ENCODE measurements at regions not wholly inside any gene's neighbourhood (a gene's known extent, or its start where the extent isn't known, plus 50 kb on each side); places are given as distances from the start of the nearest gene placed in this dataset.

DNA sequence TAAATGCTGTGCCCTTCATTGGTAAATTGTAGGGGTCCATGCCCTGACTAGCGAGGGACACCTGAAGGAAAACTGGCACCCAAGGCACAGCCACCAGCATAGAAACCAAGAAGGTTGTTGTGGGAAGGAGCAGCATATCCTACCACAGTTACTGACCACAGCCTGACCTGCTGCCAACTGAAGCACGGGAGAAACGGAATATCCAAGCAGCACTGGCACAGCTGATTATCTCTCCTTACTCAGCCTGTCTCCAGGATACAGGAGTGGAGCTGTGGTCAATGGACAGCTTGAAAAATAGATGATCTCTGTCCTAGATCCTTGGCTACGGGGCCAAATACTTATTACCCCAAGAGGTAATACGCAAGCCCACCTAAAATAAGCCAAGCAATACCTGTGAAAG is 164.5 kb downstream of the ATPSCKMT start:
- Histone ChIP-seq H3K27me3 (ENCODE audit: low read depth) (no peaks in the 10 kb centered on the region), H3K36me3 (replicated peaks) (no peaks in the 10 kb centered on the region), H3K9me3 (no peaks in the 10 kb centered on the region), H3K4me3 (no peak overlapping the region), H3K4me1 (no peaks in the 10 kb centered on the region)
- in situ Hi-C loops (cut with MboI; ENCODE audit: low sequenced_read_pairs) = no loop called here
- no peak for DNase-seq (ENCODE audit: low spot score in 2 of 2)

DNA sequence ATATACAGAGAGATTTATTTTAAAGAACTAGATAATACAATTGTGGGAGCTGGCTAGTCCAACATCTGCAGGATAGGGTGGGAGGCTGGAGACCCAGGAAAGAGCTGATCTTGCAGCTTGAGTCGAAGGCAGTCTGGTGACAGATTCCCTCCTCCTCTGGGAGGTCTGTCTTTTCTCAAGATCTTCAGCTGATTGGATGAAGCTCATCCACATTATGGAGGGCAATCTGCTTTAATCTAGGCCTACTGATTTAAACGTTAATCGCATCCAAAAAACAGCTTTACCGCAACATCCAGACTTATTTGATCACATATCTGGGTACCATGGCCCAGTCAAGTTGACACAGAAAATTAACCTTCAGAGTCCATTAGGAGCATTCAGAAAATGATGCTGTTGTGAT is 168.1 kb downstream of the ATPSCKMT start:
- no peaks in the 10 kb centered on the region for H3K9me3 ChIP-seq

DNA sequence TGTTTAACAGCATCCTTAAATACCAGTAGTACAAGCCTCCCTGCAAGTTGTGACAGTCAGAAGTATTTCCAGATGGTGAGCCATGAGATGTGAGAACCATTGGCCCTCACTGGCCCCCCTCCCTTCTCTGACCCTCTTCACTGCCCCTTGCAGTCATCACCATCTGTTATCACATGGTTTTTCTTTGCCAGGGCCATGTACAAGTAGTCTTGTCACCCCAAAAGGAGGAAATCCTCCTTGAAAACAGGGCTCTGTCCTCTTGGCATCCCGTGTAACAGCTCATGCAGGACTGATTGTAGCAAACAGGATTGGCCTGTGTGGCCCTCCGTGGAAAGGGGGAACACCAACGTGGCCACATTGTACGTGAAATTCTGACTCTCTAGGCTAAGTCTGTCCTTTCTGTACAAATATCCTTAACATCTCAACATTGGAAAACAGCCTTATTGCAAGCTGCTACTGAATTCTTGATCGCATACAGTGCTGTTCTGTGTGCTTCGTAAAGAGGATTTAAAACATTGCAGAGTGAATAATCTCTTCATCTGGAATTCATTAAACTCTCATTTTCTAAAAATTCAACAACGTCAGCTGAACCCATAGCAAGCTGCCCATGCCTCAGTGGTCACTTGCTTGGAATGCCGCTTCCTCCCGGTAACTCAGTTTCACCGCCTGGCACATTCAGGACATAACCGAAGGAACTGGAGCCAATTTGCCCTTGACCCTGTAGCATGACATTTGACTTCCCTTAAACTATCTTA is 171.7 kb downstream of the ATPSCKMT start:
- in situ Hi-C loops (cut with MboI; ENCODE audit: low sequenced_read_pairs) = no loop called here
- H3K27me3 ChIP-seq (ENCODE audit: low read depth) = peaks cover 5% of the 10 kb centered on the region; the same call in 1 of the 2 replicates
- no peak overlapping the region for H3K4me3 ChIP-seq
- no peaks in the 10 kb centered on the region for H3K36me3 ChIP-seq (replicated peaks)
- H3K9me3 ChIP-seq = no peaks in the 10 kb centered on the region
- H3K4me1 ChIP-seq = no peaks in the 10 kb centered on the region
- DNase-seq (ENCODE audit: low spot score in 2 of 2) = no peak

More for the DNA sequence above, 168.1 kb downstream of the ATPSCKMT start:
- Histone ChIP-seq H3K27me3 (ENCODE audit: low read depth) (no peaks in the 10 kb centered on the region), H3K4me3 (no peak overlapping the region), H3K4me1 (no peaks in the 10 kb centered on the region), H3K36me3 (replicated peaks) (no peaks in the 10 kb centered on the region)
- in situ Hi-C loops (cut with MboI; ENCODE audit: low sequenced_read_pairs) = no loop called here
- DNase-seq (ENCODE audit: low spot score in 2 of 2) = no peak

DNA sequence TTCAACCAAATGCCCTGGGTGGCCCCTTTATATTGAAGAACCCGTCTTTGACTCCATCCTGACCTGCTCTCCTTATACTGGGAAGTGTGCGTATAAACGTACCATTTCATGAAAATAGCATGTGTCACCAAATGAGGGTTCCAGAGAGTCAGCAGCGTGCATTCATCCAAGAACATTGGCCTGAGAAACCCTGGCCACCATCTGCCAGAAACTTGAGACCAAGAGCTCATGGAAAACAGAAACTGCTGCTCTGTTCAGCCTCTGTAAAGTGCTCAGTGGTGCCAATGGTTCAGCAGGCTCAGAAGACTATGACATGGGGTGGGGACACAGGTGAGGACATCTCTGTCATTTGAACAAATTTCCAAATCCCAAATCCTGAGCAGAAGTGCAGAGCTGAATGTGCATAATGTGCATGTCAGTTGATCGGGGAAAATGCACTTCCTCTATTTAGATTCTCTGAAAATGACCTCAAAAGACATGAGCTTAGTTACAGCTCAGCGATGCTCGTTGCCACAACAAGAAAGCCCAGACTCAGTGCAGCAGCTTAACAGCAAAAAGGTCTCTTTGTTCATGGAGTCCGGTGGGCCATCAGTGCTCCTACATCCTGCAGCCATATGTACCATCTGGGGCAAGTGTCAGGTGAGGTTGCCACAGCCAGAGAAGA is 176.1 kb downstream of the ATPSCKMT start:
- H3K27me3 ChIP-seq (ENCODE audit: low read depth) = peaks cover 5% of the 10 kb centered on the region; the same call in 1 of the 2 replicates
- no peaks in the 10 kb centered on the region for H3K9me3 ChIP-seq
- no peaks in the 10 kb centered on the region for H3K36me3 ChIP-seq (replicated peaks)
- no peak for DNase-seq (ENCODE audit: low spot score in 2 of 2)
- in situ Hi-C loops (cut with MboI; ENCODE audit: low sequenced_read_pairs) = no loop called here
- H3K4me1 ChIP-seq = no peaks in the 10 kb centered on the region
- no peak overlapping the region for H3K4me3 ChIP-seq

DNA sequence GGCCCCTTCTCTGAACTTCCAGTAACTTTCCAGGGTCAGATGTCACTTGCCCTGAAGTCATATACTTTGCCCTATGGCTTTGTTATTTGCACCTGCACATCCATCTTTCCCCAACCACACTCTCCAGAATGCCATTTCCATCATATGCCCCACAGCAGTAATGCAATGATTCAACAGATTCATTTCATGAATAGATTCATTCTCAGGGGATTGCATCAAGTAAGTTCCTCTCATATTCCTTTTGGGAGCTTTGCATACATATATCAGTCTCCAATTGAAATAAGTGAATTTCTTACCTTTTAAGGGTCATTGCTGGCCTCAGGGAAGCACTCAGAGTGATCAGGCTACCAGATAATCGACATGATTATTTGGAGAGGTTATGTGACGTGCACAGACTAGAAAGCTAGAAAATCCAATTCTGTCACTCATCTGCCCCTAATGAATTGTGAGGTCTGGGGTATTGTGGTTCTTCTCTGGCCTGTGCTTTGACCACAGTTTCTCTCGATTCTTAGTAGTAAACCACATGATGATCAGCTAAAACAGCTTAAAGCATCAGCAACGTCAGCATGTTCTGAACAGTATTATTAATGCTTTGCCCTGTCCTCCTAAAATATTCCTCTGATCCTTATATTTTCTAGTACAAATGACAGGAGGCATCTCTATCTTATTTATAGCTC is 179.9 kb downstream of the ATPSCKMT start:
- Histone ChIP-seq H3K9me3 (no peaks in the 10 kb centered on the region), H3K4me3 (no peak overlapping the region), H3K27me3 (ENCODE audit: low read depth) (no peaks in the 10 kb centered on the region), H3K36me3 (replicated peaks) (no peaks in the 10 kb centered on the region), H3K4me1 (no peaks in the 10 kb centered on the region)
- in situ Hi-C loops (cut with MboI; ENCODE audit: low sequenced_read_pairs) = no loop called here
- no peak for DNase-seq (ENCODE audit: low spot score in 2 of 2)

DNA sequence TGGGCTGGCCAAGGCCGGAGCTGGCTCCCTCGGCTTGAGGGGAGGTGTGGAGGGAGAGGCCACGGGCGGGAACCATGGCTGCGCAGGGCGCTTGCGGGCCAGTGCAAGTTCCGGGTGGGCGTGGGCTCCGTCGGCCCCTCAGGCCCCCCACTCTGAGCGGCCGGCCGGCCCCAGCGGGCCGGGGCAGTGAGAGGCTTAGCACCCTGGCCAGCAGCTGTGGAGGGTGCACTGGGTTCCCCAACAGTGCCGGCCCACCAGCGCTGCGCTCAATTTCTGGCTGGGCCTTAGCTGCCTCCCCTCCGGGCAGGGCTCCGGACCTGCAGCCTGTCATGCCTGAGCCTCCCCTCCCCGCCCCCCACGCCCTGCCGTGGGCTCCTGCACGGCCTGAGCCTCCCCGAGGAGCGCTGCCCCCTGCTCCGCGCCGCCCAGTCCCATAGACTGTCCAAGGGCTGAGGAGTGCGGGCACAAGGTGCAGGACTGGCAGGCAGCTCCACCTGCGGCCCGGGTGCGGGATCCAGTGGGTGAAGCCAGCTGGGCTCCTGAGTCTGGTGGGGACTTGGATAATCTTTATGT is 184.2 kb downstream of the ATPSCKMT start:
- Histone ChIP-seq H3K9me3 (no peaks in the 10 kb centered on the region), H3K4me3 (no peak overlapping the region), H3K4me1 (no peaks in the 10 kb centered on the region), H3K36me3 (replicated peaks) (no peaks in the 10 kb centered on the region), H3K27me3 (ENCODE audit: low read depth) (no peaks in the 10 kb centered on the region)
- DNase-seq (ENCODE audit: low spot score in 2 of 2) = no peak
- in situ Hi-C loops (cut with MboI; ENCODE audit: low sequenced_read_pairs) = no loop called here

DNA sequence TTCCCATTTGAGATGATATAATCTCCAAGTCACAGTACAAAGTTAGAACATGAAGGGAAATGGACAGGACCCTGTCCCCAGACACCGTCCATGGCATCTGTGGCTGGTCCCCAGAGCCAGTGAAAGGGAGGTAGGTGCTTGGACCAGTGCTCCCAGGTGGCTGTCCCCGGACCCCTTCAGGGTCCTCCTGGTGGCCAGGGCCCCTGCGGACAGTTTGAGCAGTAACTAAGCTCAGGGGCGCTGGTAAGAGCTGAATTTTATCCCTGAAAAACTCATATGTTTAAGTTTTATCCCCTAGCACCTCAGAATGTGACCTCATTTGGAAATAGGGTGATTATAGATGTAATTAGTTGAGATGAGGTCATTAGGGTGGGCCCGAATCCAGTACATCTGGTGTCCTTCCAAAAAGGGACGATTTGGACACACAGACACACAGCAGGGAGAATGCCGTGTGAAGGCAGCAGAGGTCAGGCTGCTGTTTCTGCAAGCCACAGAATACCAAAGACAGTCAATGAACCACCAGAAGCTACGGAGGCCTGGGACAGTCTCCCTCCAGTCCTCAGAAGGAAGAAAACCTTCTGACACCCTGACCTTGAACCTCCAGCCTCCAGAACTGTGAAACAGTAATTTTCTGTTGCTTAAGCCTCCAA is 185.0 kb downstream of the ATPSCKMT start:
- Histone ChIP-seq H3K27me3 (ENCODE audit: low read depth) (peaks cover 2% of the 10 kb centered on the region; the same call in 1 of the 2 replicates), H3K36me3 (replicated peaks) (no peaks in the 10 kb centered on the region), H3K4me1 (no peaks in the 10 kb centered on the region), H3K4me3 (no peak overlapping the region), H3K9me3 (no peaks in the 10 kb centered on the region)
- DNase-seq (ENCODE audit: low spot score in 2 of 2) = no peak
- in situ Hi-C loops (cut with MboI; ENCODE audit: low sequenced_read_pairs) = no loop called here

DNA sequence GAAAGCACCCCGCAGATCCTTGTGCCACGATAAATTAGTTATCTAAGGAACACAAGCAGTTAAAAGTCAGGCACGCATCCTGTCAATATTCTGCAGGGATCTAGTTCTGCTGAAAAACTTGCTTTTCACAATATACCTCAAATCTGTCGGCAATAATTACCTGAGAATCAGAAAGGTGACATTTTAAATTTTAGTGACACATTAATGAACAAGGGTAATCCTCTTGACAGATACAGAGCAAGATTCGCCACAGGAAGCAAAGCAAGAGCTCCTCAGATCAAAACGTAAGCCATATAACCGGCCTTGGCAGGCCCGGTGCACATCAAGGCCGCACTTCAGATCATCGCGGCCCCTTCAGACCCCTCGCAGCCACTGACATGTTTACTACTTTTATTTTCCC is 185.7 kb downstream of the ATPSCKMT start:
- H3K4me3 ChIP-seq = no peak overlapping the region
- no peaks in the 10 kb centered on the region for H3K36me3 ChIP-seq (replicated peaks)
- H3K27me3 ChIP-seq (ENCODE audit: low read depth) = peaks cover 2% of the 10 kb centered on the region; the same call in 1 of the 2 replicates
- no peaks in the 10 kb centered on the region for H3K9me3 ChIP-seq
- no peak for DNase-seq (ENCODE audit: low spot score in 2 of 2)
- in situ Hi-C loops (cut with MboI; ENCODE audit: low sequenced_read_pairs) = no loop called here
- no peaks in the 10 kb centered on the region for H3K4me1 ChIP-seq

DNA sequence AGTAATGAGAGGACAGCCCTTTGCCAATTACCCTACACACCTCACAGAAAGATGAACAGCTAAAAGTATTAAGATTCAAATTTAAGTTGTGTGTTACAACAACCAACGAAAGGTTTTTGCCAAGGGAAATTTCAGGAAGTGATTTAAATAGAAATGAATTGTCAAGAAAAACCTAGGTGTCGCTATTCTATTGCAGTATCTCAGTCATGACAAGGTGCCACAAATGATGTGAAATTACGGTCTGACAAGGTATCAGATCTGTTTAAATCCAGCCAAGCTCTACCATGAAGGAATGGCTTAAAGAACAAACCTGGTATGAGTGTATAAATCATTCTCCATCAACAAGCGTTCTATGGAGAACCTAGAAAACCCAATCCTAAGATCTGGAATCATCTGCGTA is 189.7 kb downstream of the ATPSCKMT start:
- no peak for DNase-seq (ENCODE audit: low spot score in 2 of 2)
- Histone ChIP-seq H3K36me3 (replicated peaks) (no peaks in the 10 kb centered on the region), H3K27me3 (ENCODE audit: low read depth) (peaks cover 2% of the 10 kb centered on the region; the same call in 1 of the 2 replicates), H3K9me3 (no peaks in the 10 kb centered on the region), H3K4me3 (no peak overlapping the region), H3K4me1 (no peaks in the 10 kb centered on the region; the same call in 1 of the 2 replicates)
- in situ Hi-C loops (cut with MboI; ENCODE audit: low sequenced_read_pairs) = no loop called here

DNA sequence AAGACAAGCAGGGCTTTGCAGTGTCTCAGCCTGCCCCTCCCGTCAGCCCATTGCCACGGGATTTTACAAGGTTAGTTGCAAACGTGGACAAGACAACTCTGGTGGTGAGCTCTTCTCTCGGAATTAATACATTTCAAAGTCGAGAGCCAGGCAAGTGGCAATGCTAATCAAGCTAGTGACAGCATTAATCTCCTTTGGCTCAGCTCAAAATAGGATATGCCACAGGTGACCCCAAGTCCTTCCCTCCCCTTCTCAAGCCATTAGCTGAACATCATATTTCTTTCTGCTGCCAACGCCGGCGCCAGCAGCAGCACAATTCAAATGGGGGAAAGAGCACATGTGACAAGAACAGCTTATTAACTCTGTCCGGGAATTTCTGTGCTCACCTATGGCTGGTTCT is 190.1 kb downstream of the ATPSCKMT start:
- Histone ChIP-seq H3K4me1 (no peaks in the 10 kb centered on the region; the same call in 1 of the 2 replicates), H3K27me3 (ENCODE audit: low read depth) (peaks cover 2% of the 10 kb centered on the region; the same call in 1 of the 2 replicates), H3K9me3 (no peaks in the 10 kb centered on the region), H3K36me3 (replicated peaks) (no peaks in the 10 kb centered on the region), H3K4me3 (no peak overlapping the region)
- in situ Hi-C loops (cut with MboI; ENCODE audit: low sequenced_read_pairs) = no loop called here
- no peak for DNase-seq (ENCODE audit: low spot score in 2 of 2)

DNA sequence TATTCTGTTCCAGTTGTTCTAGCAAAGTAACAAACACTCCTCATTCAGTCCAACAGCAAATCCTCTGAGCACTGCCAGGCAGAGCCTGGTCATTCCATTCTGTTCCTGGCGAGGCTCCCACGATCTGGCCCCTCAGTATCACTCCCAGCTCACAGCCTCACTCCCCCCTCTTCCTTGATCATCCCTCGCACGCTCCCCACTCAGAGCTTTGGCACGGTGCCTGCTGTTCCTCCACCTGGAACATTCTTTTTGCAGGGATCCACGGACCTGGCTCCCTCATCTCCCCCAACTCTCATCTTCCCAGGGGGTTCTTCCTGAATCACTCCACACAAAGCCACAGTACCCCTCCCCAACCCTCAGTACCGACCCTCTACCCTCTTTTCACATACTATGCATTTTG is 192.3 kb downstream of the ATPSCKMT start:
- in situ Hi-C loops (cut with MboI; ENCODE audit: low sequenced_read_pairs) = no loop called here
- Histone ChIP-seq H3K4me3 (no peak overlapping the region), H3K4me1 (no peaks in the 10 kb centered on the region; the same call in 1 of the 2 replicates), H3K27me3 (ENCODE audit: low read depth) (peaks cover 2% of the 10 kb centered on the region; the same call in 1 of the 2 replicates), H3K9me3 (no peaks in the 10 kb centered on the region), H3K36me3 (replicated peaks) (no peaks in the 10 kb centered on the region)
- DNase-seq (ENCODE audit: low spot score in 2 of 2) = no peak

DNA sequence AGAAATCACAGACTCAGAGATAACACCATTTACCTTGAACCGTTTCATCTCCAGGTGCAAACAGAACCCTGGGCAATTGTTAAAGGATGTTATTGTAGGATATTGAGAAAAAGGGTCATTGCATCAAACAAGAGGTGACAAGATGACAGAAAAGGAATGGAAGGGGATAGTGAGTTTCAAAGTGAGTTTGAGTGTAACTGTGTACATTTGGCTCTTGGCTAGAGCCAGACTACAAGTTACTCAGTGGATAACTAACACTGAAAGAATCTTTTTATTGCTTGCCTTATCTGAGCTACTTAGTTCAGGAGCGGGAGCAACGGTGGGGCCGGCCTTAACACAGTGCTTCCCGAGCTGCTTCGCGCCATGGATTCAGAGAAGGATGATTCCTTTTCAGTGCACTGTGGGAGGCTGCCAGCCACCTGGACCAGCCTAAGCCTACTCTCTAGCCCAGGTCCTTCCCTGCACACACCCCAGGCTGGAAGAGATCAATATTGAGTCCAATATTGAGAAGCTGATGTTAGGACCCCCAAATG is 193.4 kb downstream of the ATPSCKMT start:
- in situ Hi-C loops (cut with MboI; ENCODE audit: low sequenced_read_pairs) = no loop called here
- DNase-seq (ENCODE audit: low spot score in 2 of 2) = no peak
- Histone ChIP-seq H3K36me3 (replicated peaks) (no peaks in the 10 kb centered on the region), H3K27me3 (ENCODE audit: low read depth) (peaks cover 2% of the 10 kb centered on the region; the same call in 1 of the 2 replicates), H3K4me1 (no peaks in the 10 kb centered on the region; the same call in 1 of the 2 replicates), H3K4me3 (no peak overlapping the region), H3K9me3 (no peaks in the 10 kb centered on the region)

DNA sequence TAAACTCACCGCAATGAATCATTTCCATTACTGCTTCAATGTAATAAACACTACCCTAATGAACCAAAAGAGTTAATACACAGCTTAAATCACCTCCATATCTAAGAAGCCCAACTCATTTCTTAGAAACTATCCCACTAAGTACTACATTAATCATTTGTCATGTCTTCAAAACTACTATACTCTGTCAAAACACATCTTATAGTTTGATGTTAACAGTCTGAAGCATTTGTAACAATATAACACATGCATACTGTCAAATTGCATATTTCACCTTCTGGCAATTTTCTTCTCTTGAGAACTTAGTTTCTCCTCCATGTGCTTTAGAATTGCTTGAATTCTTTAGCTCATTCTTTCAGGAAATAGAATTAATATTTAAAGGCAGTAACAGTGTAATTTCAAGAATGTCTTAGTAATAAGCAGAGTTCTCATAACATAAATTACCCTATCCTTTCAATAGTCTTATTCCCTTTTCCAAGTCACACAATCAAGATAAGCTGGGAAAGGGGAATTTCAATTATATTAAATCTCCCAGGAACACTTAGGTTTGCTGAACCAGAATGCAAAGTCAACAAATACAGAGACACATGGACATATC is 199.7 kb downstream of the ATPSCKMT start:
- Histone ChIP-seq H3K4me1 (no peaks in the 10 kb centered on the region), H3K4me3 (no peak overlapping the region), H3K9me3 (no peaks in the 10 kb centered on the region), H3K36me3 (replicated peaks) (no peaks in the 10 kb centered on the region), H3K27me3 (ENCODE audit: low read depth) (no peaks in the 10 kb centered on the region)
- DNase-seq (ENCODE audit: low spot score in 2 of 2) = no peak
- in situ Hi-C loops (cut with MboI; ENCODE audit: low sequenced_read_pairs) = no loop called here

Measured in HAP-1 (cell line).